Body of pancreas (tissue), 4 donors: ENCODE measurements at regions not wholly inside any gene's neighbourhood (a gene's known extent, or its start where the extent isn't known, plus 50 kb on each side); places are given as distances from the start of the nearest gene placed in this dataset.

Experiments
- CTCF ChIP-seq, 7 experiments: fragments of 450-650 bp in 4 of 7; fragments of 200-600 bp in 3 of 7; sonication (generic) in 3 of 7; IDR thresholded peaks; one replicate each; pipeline ENCODE4 v1.5.1; 2016 to 2019; ENCODE audit warnings: antibody characterized with exemption in 7 of 7
- POLR2A ChIP-seq, 3 donors: fragments of 450-650 bp; IDR thresholded peaks; one replicate each; pipeline ENCODE4 v1.6.1; 2016; ENCODE audit warnings: antibody characterized with exemption in 3 of 3, mild to moderate bottlenecking in 2 of 3

DNA sequence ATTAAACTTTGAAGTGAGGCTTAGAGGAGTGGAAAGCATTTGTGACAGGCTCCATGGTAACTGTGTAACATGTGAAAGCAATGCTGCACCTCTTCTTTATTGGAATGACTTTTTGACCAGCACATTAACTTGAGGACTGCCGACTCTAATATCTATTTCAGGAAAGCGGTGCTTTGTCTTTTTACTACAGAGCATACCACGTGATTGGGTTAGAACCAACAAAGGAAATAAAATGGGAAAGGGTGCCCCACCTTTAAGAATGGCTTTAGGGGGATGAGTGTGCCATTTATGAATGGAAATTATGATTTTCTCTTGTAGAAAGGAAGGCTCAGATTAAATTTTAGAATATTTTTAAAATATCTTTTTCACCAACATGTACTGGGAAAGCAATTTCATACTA, 57.3 kb upstream of the VPREB1 start:
- TF ChIP-seq CTCF (IDR thresholded peaks at IDR 0.05) = no peak
- no peak for TF ChIP-seq POLR2A (IDR thresholded peaks at IDR 0.05)
